ENCODE measurements at regions not wholly inside any gene's neighbourhood (a gene's known extent, or its start where the extent isn't known, plus 50 kb on each side); places are given as distances from the start of the nearest gene placed in this dataset.

GRCh38 chr3:116834816-116835215 lies 125.2 kb downstream of the TUSC7 start:
- no peaks in the 10 kb centered on the region for H3K36me3 Mint-ChIP-seq
- H3K4me1 Mint-ChIP-seq, result no peaks in the 10 kb centered on the region
- no peak overlapping the region for H3K27ac Mint-ChIP-seq
- DNase-seq (ENCODE audit: low spot score in 2 of 2) (no peak), ATAC-seq (no peak)
- H3K4me3 Mint-ChIP-seq, result no peak overlapping the region
- peaks cover 5% of the 10 kb centered on the region for H3K9me3 Mint-ChIP-seq

- no peak overlapping the region for H3K4me3 Mint-ChIP-seq
- DNase-seq (ENCODE audit: low spot score in 2 of 2), result no peak
- H3K27ac Mint-ChIP-seq, result no peak overlapping the region
- no peak for ATAC-seq
- H3K9me3 Mint-ChIP-seq, result peaks cover 10% of the 10 kb centered on the region
- no peaks in the 10 kb centered on the region for H3K36me3 Mint-ChIP-seq
- H3K4me1 Mint-ChIP-seq, result no peaks in the 10 kb centered on the region
These were observed 126.1 kb downstream of the TUSC7 start for GRCh38 chr3:116835658-116836057.

- no peak overlapping the region for H3K27ac Mint-ChIP-seq
- no peaks in the 10 kb centered on the region for H3K36me3 Mint-ChIP-seq
- no peak overlapping the region for H3K4me3 Mint-ChIP-seq
- peaks cover 16% of the 10 kb centered on the region for H3K9me3 Mint-ChIP-seq
- ATAC-seq (no peak), DNase-seq (ENCODE audit: low spot score in 2 of 2) (no peak)
- no peaks in the 10 kb centered on the region for H3K4me1 Mint-ChIP-seq
These were observed 126.7 kb downstream of the TUSC7 start for GRCh38 chr3:116836286-116836685.

- Mint-ChIP-seq H3K4me1 (no peaks in the 10 kb centered on the region), H3K27ac (no peak overlapping the region), H3K9me3 (peaks cover 17% of the 10 kb centered on the region), H3K4me3 (no peak overlapping the region), H3K36me3 (no peaks in the 10 kb centered on the region)
- DNase-seq (ENCODE audit: low spot score in 2 of 2), result no peak
- no peak for ATAC-seq
These were observed 127.9 kb downstream of the TUSC7 start for GRCh38 chr3:116837483-116837882.

GRCh38 chr3:116841003-116841735 lies 131.6 kb downstream of the TUSC7 start:
- no peak overlapping the region for H3K27ac Mint-ChIP-seq
- no peaks in the 10 kb centered on the region for H3K4me1 Mint-ChIP-seq
- DNase-seq (ENCODE audit: low spot score in 2 of 2) (no peak), ATAC-seq (no peak)
- peaks cover 18% of the 10 kb centered on the region for H3K9me3 Mint-ChIP-seq
- H3K4me3 Mint-ChIP-seq, result no peak overlapping the region
- H3K36me3 Mint-ChIP-seq, result no peaks in the 10 kb centered on the region

- no peaks in the 10 kb centered on the region for H3K36me3 Mint-ChIP-seq
- ATAC-seq (no peak), DNase-seq (ENCODE audit: low spot score in 2 of 2) (no peak)
- H3K4me3 Mint-ChIP-seq, result no peak overlapping the region
- no peak overlapping the region for H3K27ac Mint-ChIP-seq
- H3K9me3 Mint-ChIP-seq, result peaks cover 22% of the 10 kb centered on the region
- H3K4me1 Mint-ChIP-seq, result no peaks in the 10 kb centered on the region
These were observed 132.8 kb downstream of the TUSC7 start for GRCh38 chr3:116842254-116842957.

- no peak overlapping the region for H3K27ac Mint-ChIP-seq
- DNase-seq (ENCODE audit: low spot score in 2 of 2) (no peak), ATAC-seq (no peak)
- no peak overlapping the region for H3K4me3 Mint-ChIP-seq
- no peaks in the 10 kb centered on the region for H3K4me1 Mint-ChIP-seq
- peaks cover 17% of the 10 kb centered on the region for H3K9me3 Mint-ChIP-seq
- H3K36me3 Mint-ChIP-seq, result no peaks in the 10 kb centered on the region
These were observed 138.8 kb downstream of the TUSC7 start for GRCh38 chr3:116848248-116848829.

- DNase-seq (ENCODE audit: low spot score in 2 of 2) (no peak), ATAC-seq (no peak)
- Mint-ChIP-seq H3K4me3 (no peak overlapping the region), H3K27ac (no peak overlapping the region), H3K9me3 (peaks cover 19% of the 10 kb centered on the region), H3K4me1 (no peaks in the 10 kb centered on the region), H3K36me3 (no peaks in the 10 kb centered on the region)
These were observed 139.7 kb downstream of the TUSC7 start for GRCh38 chr3:116849261-116849688.

GRCh38 chr3:116852803-116853202 lies 143.2 kb downstream of the TUSC7 start:
- H3K4me3 Mint-ChIP-seq, result no peak overlapping the region
- H3K27ac Mint-ChIP-seq, result no peak overlapping the region
- DNase-seq (ENCODE audit: low spot score in 2 of 2) (no peak), ATAC-seq (no peak)
- H3K36me3 Mint-ChIP-seq, result no peaks in the 10 kb centered on the region
- no peaks in the 10 kb centered on the region for H3K4me1 Mint-ChIP-seq
- H3K9me3 Mint-ChIP-seq, result peaks cover 9% of the 10 kb centered on the region

GRCh38 chr3:116863270-116863770 lies 153.7 kb downstream of the TUSC7 start:
- DNase-seq (ENCODE audit: low spot score in 2 of 2) (no peak), ATAC-seq (no peak)
- no peaks in the 10 kb centered on the region for H3K36me3 Mint-ChIP-seq
- H3K9me3 Mint-ChIP-seq, result peaks cover 3% of the 10 kb centered on the region
- H3K4me1 Mint-ChIP-seq, result no peaks in the 10 kb centered on the region
- no peak overlapping the region for H3K27ac Mint-ChIP-seq
- H3K4me3 Mint-ChIP-seq, result no peak overlapping the region

GRCh38 chr3:116863822-116864589 lies 154.4 kb downstream of the TUSC7 start:
- H3K4me1 Mint-ChIP-seq, result no peaks in the 10 kb centered on the region
- no peak for ATAC-seq
- no peak overlapping the region for H3K4me3 Mint-ChIP-seq
- DNase-seq (ENCODE audit: low spot score in 2 of 2), result no peak
- peaks cover 5% of the 10 kb centered on the region for H3K9me3 Mint-ChIP-seq
- H3K27ac Mint-ChIP-seq, result no peak overlapping the region
- no peaks in the 10 kb centered on the region for H3K36me3 Mint-ChIP-seq

- no peak overlapping the region for H3K4me3 Mint-ChIP-seq
- no peaks in the 10 kb centered on the region for H3K36me3 Mint-ChIP-seq
- H3K9me3 Mint-ChIP-seq, result peaks cover 5% of the 10 kb centered on the region
- ATAC-seq (no peak), DNase-seq (ENCODE audit: low spot score in 2 of 2) (no peak)
- H3K4me1 Mint-ChIP-seq, result no peaks in the 10 kb centered on the region
- no peak overlapping the region for H3K27ac Mint-ChIP-seq
These were observed 155.0 kb downstream of the TUSC7 start for GRCh38 chr3:116864590-116864927.

GRCh38 chr3:116870379-116870778 lies 160.8 kb downstream of the TUSC7 start:
- Mint-ChIP-seq H3K36me3 (no peaks in the 10 kb centered on the region), H3K27ac (no peak overlapping the region), H3K4me3 (no peak overlapping the region), H3K9me3 (peaks cover 9% of the 10 kb centered on the region), H3K4me1 (no peaks in the 10 kb centered on the region)
- no peak for ATAC-seq
- DNase-seq (ENCODE audit: low spot score in 2 of 2), result no peak

- ATAC-seq, result no peak
- Mint-ChIP-seq H3K4me3 (no peak overlapping the region), H3K36me3 (no peaks in the 10 kb centered on the region), H3K4me1 (no peaks in the 10 kb centered on the region), H3K9me3 (peaks cover 9% of the 10 kb centered on the region), H3K27ac (no peak overlapping the region)
- no peak for DNase-seq (ENCODE audit: low spot score in 2 of 2)
These were observed 162.3 kb downstream of the TUSC7 start for GRCh38 chr3:116871905-116872304.

GRCh38 chr3:116872688-116873087 lies 163.1 kb downstream of the TUSC7 start:
- H3K9me3 Mint-ChIP-seq, result peaks cover 8% of the 10 kb centered on the region
- no peak for ATAC-seq
- no peaks in the 10 kb centered on the region for H3K4me1 Mint-ChIP-seq
- no peak for DNase-seq (ENCODE audit: low spot score in 2 of 2)
- H3K36me3 Mint-ChIP-seq, result no peaks in the 10 kb centered on the region
- no peak overlapping the region for H3K4me3 Mint-ChIP-seq
- H3K27ac Mint-ChIP-seq, result no peak overlapping the region

Measured in stimulated activated effector memory CD8-positive, alpha-beta T cell treated with anti-CD3 and anti-CD28 coated beads, Interleukin-12 subunit alpha, Interleukin-12 subunit beta, amount 100 ng/mL, for 72 hours (primary cell).